Smooth muscle cell (in vitro differentiated cells): ENCODE measurements at regions not wholly inside any gene's neighbourhood (a gene's known extent, or its start where the extent isn't known, plus 50 kb on each side); places are given as distances from the start of the nearest gene placed in this dataset.
"Not testable (repeated sequence)": the region's sequence is repeated elsewhere in the genome, so short reads cannot be mapped to it uniquely, and the experiment has no call there.

Source experiments
- DNase-seq: peaks from one replicate; lab custom pipeline; 2025; ENCODE audit not compliant: unreplicated experiment; lab: John Stamatoyannopoulos, UW
- H2AFZ ChIP-seq: fragments of 200-600 bp; sonication (generic); 2 replicates; pipeline ENCODE4 v1.6.0; 2016; ENCODE audit warnings: antibody characterized with exemption, low read depth, mild to moderate bottlenecking
- H3F3A ChIP-seq: fragments of 200-600 bp; sonication (generic); 2 replicates; pipeline ENCODE4 v1.6.0; 2017; ENCODE audit warnings: antibody characterized with exemption, low read depth
- H3K27ac ChIP-seq: fragments of 200-600 bp; sonication (generic); 2 replicates; pipeline ENCODE4 v1.5.1; 2016; ENCODE audit warnings: low read depth, mild to moderate bottlenecking
- H3K27me3 ChIP-seq: fragments of 200-600 bp; sonication (generic); 2 replicates; pipeline ENCODE4 v1.6.1; 2016; ENCODE audit warnings: low read depth, mild to moderate bottlenecking
- H3K36me3 ChIP-seq: fragments of 200-600 bp; sonication (generic); 2 replicates; pipeline ENCODE4 v1.5.1; 2016; ENCODE audit warnings: low read depth
- H3K4me1 ChIP-seq: fragments of 200-600 bp; sonication (generic); 2 replicates; pipeline ENCODE4 v1.5.1; 2016; ENCODE audit warnings: low read depth
- H3K4me2 ChIP-seq: fragments of 200-600 bp; sonication (generic); 2 replicates; pipeline ENCODE4 v1.6.0; 2016; ENCODE audit warnings: mild to moderate bottlenecking
- H3K4me3 ChIP-seq: fragments of 200-600 bp; sonication (generic); 2 replicates; pipeline ENCODE4 v1.5.1; 2016; ENCODE audit warnings: mild to moderate bottlenecking
- H3K79me2 ChIP-seq: fragments of 200-600 bp; sonication (generic); 2 replicates; pipeline ENCODE4 v1.6.0; 2016; ENCODE audit warnings: low read depth, mild to moderate bottlenecking
- H3K9ac ChIP-seq: fragments of 200-600 bp; sonication (generic); 2 replicates; pipeline ENCODE4 v1.6.0; 2016; ENCODE audit warnings: low read depth
- H3K9me3 ChIP-seq: fragments of 200-600 bp; sonication (generic); replicated peaks from 2 replicates; pipeline ENCODE4 v1.5.1; 2016; ENCODE audit warnings: low read depth
- H4K20me1 ChIP-seq: fragments of 200-600 bp; sonication (generic); 2 replicates; pipeline ENCODE4 v1.6.0; 2016; ENCODE audit warnings: low read depth
- CTCF ChIP-seq: fragments of 200-600 bp; sonication (generic); IDR thresholded peaks from 2 replicates; pipeline ENCODE4 v1.5.1; 2017; ENCODE audit warnings: borderline replicate concordance, mild to moderate bottlenecking, antibody characterized with exemption; ENCODE audit not compliant: insufficient read depth, poor library complexity, severe bottlenecking
- WGBS: methylation state at CpG from one replicate; pipeline ENCODE4 v1.1.7; 2016; ENCODE audit warnings: low lambda C conversion rate; 5-methylcytosine and 5-hydroxymethylcytosine counted together

- Histone ChIP-seq H3F3A (no peaks in the 10 kb centered on the region), H3K4me3 (no peak overlapping the region), H3K36me3 (no peaks in the 10 kb centered on the region), H2AFZ (no peak overlapping the region), H3K4me2 (no peak overlapping the region), H3K79me2 (no peaks in the 10 kb centered on the region), H3K27me3 (no peaks in the 10 kb centered on the region), H3K4me1 (no peaks in the 10 kb centered on the region), H3K9ac (no peak overlapping the region), H3K27ac (no peak overlapping the region), H4K20me1 (no peaks in the 10 kb centered on the region), H3K9me3 (no peaks in the 10 kb centered on the region)
- 91% methylated on average over 2 of the region's 2 CpGs for WGBS
- TF ChIP-seq CTCF: no peak
- DNase-seq: no peak
Measured at GRCh38 chr1:166630369-166630768, 208.9 kb upstream of the POGK start.

GRCh38 chr1:166638137-166638536 lies 201.1 kb upstream of the POGK start:
- WGBS: 82% methylated on average over 5 of the region's 5 CpGs
- TF ChIP-seq CTCF: no peak
- no peak overlapping the region for H3K4me2 ChIP-seq
- no peaks in the 10 kb centered on the region for H4K20me1 ChIP-seq
- H3K4me1 ChIP-seq: no peaks in the 10 kb centered on the region
- no peak overlapping the region for H2AFZ ChIP-seq
- no peaks in the 10 kb centered on the region for H3K27me3 ChIP-seq
- H3K27ac ChIP-seq: no peak overlapping the region
- no peaks in the 10 kb centered on the region for H3K79me2 ChIP-seq
- H3K36me3 ChIP-seq: no peaks in the 10 kb centered on the region
- no peak overlapping the region for H3K4me3 ChIP-seq
- no peaks in the 10 kb centered on the region for H3F3A ChIP-seq
- no peak overlapping the region for H3K9ac ChIP-seq
- H3K9me3 ChIP-seq: no peaks in the 10 kb centered on the region
- DNase-seq: no peak

GRCh38 chr1:166657228-166657627 lies 182.0 kb upstream of the POGK start:
- not testable (repeated sequence) for H4K20me1 ChIP-seq, H3K4me1 ChIP-seq, H3K36me3 ChIP-seq, H3K79me2 ChIP-seq, H2AFZ ChIP-seq, H3K9ac ChIP-seq, H3K4me2 ChIP-seq, H3K27ac ChIP-seq, DNase-seq, H3F3A ChIP-seq, H3K4me3 ChIP-seq, H3K9me3 ChIP-seq, H3K27me3 ChIP-seq
- WGBS: 79% methylated on average over 2 of the region's 2 CpGs

- H2AFZ ChIP-seq, H3K27me3 ChIP-seq, H4K20me1 ChIP-seq, H3K4me3 ChIP-seq, H3K4me1 ChIP-seq, H3K79me2 ChIP-seq, H3K9ac ChIP-seq, H3F3A ChIP-seq, H3K36me3 ChIP-seq, DNase-seq, H3K27ac ChIP-seq, H3K4me2 ChIP-seq, H3K9me3 ChIP-seq: not testable (repeated sequence)
- 84% methylated on average over 2 of the region's 3 CpGs for WGBS
Measured at GRCh38 chr1:166666790-166667189, 172.5 kb upstream of the POGK start.

- not testable (repeated sequence) for H3F3A ChIP-seq, H3K36me3 ChIP-seq, H2AFZ ChIP-seq, DNase-seq, H3K4me3 ChIP-seq, H3K4me1 ChIP-seq, H3K4me2 ChIP-seq, H3K9ac ChIP-seq, H3K9me3 ChIP-seq, H3K79me2 ChIP-seq, H4K20me1 ChIP-seq, H3K27ac ChIP-seq, H3K27me3 ChIP-seq
- WGBS: 89% methylated on average over 1 of the region's 1 CpG
Measured at GRCh38 chr1:166667600-166667999, 171.7 kb upstream of the POGK start.
